Stomach (tissue), 4 donors: ENCODE measurements at regions not wholly inside any gene's neighbourhood (a gene's known extent, or its start where the extent isn't known, plus 50 kb on each side); places are given as distances from the start of the nearest gene placed in this dataset.

Experiments
- POLR2A ChIP-seq, 4 donors: fragments of 450-650 bp; IDR thresholded peaks; one replicate each; pipeline ENCODE4 v1.6.1; 2016; ENCODE audit warnings: antibody characterized with exemption in 4 of 4, control low read depth in 2 of 4, mild to moderate bottlenecking in 1 of 4, moderate library complexity in 1 of 4
- TF ChIP-seq, protein P1 (sequence below), 7 experiments: fragments of 450-650 bp in 4 of 7; fragments of 200-600 bp in 3 of 7; sonication (generic) in 3 of 7; IDR thresholded peaks; one replicate each; pipeline ENCODE4 v1.5.1; 2016 to 2019; ENCODE audit warnings: antibody characterized with exemption in 7 of 7, control low read depth in 2 of 7, mild to moderate bottlenecking in 1 of 7

- TF ChIP-seq POLR2A (IDR thresholded peaks at IDR 0.05): no peak
- TF ChIP-seq, protein P1, sequence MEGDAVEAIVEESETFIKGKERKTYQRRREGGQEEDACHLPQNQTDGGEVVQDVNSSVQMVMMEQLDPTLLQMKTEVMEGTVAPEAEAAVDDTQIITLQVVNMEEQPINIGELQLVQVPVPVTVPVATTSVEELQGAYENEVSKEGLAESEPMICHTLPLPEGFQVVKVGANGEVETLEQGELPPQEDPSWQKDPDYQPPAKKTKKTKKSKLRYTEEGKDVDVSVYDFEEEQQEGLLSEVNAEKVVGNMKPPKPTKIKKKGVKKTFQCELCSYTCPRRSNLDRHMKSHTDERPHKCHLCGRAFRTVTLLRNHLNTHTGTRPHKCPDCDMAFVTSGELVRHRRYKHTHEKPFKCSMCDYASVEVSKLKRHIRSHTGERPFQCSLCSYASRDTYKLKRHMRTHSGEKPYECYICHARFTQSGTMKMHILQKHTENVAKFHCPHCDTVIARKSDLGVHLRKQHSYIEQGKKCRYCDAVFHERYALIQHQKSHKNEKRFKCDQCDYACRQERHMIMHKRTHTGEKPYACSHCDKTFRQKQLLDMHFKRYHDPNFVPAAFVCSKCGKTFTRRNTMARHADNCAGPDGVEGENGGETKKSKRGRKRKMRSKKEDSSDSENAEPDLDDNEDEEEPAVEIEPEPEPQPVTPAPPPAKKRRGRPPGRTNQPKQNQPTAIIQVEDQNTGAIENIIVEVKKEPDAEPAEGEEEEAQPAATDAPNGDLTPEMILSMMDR (IDR thresholded peaks at IDR 0.05): no peak
Observed at GRCh38 chrX:142052238-142052637, 148.5 kb downstream of the MAGEC1 start.
